T-helper 1 cell treated with Interleukin-12 subunit alpha and Interleukin-12 subunit beta and Interleukin-4 antibody, amounts not matched to agents 30 ng/mL and 1 ng/mL, for 36 hours (primary cell): ENCODE measurements at regions not wholly inside any gene's neighbourhood (a gene's known extent, or its start where the extent isn't known, plus 50 kb on each side); places are given as distances from the start of the nearest gene placed in this dataset.

Source experiments
- intact Hi-C: fragments of 100-400 bp; cut with micrococcal nuclease; formaldehyde crosslinking; loops from one replicate; pipeline ENCODE4 v1.15.1; 2024

GRCh38 chr11:130707217-130707616 lies 209.1 kb downstream of the SNX19 start:
- intact Hi-C loops = no loop called here

DNA sequence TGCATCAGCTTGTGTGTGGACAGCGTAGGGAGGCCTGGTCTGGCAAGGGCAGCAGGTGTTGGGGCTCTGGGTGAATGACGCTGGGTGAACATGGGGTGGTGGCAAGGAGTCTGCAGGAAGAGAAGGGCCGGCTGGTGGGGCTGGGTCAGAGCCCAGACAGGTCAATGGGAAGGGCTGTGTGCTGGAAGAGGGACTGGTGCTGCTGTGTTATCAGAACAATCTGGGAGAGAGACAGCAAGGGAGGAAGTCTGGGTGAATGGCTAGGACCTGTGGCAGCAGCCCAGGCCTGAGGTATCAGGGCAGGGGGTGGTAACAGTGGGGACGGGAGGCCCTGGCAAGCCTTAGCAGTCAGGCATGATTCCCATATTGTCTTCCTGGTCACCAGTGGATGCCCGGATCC lies 206.7 kb downstream of the SNX19 start:
- intact Hi-C loops = no loop called here

DNA sequence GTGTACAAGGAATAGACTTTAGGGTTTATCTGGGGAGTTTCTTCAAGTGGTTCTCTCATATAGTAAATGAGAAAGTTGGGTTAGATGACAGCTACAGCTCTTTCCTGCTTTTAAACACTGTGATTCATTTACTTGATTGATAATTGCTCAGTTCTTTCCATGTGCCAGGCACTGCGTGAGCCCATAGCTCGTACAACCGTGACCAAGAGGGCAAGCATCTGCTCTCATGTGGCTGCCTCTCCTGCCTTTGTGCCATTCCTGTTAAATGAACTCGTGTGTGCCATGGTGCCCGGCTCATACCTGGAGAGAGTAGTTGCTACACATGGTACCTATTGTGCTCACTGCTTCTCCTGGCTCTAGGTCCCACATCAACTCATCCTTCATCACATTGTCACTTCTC lies 206.3 kb downstream of the SNX19 start:
- intact Hi-C loops = no loop called here

DNA sequence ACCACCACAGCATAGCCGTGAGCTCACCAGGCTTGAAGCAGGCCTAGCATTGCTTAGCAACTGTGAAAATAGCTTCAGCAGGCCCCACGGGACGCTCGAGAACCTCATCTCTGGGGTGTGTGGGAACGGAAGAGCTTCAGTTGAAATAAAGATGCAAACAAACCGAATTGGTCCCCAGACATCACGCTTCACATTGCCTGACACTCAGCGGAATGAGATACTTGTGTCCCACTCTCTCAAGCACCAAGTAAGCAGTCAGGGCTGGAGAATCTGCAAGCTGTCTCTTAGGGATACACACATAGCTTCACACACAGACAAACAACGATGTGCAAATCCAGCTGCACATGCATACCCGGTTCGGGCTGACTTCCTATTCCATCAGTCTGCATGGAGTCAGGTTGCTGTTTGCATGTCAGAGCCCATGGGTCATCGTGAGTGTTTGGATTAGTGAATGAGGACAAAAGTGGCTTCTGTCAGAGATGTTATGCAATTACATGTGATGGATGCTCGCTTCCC lies 205.7 kb downstream of the SNX19 start:
- intact Hi-C loops = no loop called here

- intact Hi-C loops = no loop called here
Observed at GRCh38 chr11:130711193-130711592, 205.1 kb downstream of the SNX19 start.

DNA sequence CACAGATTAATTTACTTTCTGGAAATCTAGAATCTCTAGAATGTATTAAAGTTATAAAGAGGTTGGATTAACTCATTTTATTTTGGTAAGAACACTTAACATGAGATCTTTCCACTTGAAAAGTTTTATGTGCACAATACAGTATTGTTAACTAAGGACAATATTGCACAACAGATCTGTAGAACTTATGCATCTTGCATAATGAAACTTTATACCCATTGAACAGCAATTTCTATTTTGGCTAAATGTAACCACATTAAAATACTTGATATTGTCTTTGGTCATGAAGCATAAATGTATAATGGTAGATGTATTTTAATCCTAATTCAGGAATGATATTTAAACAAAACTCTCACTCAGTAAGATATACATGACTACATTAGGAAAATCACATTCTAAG lies 203.8 kb downstream of the SNX19 start:
- intact Hi-C loops = no loop called here

DNA sequence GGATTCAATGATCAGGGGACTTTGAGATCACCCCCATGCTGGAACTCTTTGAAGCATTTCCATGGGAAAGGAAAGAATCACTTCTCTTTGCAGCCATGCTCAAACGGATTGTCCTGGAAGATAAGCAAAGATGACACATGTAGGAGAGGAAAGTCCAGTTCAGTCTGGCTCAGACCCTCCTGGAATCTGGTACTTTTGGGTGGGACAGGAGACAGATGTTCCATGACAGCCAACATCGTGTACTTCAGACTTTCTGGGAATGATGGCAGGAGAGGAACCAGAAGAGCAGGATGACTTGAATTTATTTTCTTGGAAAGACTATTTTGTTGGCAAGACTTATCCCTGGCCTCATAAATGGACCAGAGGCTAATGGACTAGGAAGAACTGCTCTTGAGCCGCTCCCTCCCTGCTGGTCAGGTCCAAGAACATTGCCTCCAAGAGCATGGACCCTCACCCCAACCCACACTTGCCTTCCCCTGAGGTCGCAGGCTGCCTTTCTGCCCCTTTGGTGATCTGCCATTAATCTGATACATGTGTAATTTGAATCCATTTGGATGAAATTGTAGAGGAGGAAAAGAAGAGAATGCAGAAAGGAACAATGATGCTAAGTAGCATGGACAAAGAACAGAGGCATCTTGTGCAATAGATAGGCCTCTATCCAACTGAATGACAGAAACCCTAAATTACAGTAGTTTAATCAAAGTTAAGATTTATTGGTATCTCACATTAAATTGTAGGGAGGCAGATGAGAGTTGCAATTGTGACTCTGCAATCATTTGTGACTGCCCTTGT lies 201.0 kb downstream of the SNX19 start:
- intact Hi-C loops = no loop called here

DNA sequence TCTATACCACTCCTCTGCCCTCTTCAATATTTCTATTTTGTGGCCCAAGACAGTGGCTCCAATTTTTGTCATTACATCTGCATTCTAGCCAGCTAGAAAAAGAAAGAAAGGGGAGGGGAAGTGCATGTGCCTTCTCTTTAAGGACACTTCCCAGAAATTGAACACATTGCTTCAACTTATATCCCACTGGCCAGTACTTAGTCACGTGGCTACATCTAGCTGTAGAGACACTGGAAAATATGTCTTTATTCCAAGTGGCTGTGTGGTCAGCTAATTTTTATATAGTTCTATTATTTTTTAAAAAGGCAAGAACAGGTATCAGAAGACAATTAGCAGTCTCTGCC lies 200.4 kb downstream of the SNX19 start:
- intact Hi-C loops = no loop called here

DNA sequence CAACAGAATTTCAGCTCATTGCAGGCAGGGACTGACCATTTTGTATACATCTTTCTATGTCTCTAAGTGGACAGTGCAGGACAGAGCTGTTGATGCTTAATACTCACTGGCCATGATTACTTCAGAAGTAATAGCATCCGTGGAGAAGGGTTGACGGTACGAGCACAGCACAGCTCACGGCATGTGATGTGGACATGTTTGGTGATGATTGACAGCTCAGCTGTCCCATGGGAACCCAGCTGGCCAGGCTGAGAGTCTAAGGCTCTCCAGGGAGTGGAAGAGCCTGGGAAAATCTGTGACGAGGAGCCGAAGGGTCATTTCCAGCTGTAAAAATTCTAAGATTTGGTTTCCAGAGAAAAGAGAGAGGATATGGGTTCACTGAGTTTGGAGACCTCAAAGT lies 198.2 kb downstream of the SNX19 start:
- intact Hi-C loops = no loop called here

- intact Hi-C loops = no loop called here
Observed at GRCh38 chr11:130719220-130719915, 196.9 kb downstream of the SNX19 start.

GRCh38 chr11:130720232-130721022 lies 195.9 kb downstream of the SNX19 start:
- intact Hi-C loops = no loop called here

DNA sequence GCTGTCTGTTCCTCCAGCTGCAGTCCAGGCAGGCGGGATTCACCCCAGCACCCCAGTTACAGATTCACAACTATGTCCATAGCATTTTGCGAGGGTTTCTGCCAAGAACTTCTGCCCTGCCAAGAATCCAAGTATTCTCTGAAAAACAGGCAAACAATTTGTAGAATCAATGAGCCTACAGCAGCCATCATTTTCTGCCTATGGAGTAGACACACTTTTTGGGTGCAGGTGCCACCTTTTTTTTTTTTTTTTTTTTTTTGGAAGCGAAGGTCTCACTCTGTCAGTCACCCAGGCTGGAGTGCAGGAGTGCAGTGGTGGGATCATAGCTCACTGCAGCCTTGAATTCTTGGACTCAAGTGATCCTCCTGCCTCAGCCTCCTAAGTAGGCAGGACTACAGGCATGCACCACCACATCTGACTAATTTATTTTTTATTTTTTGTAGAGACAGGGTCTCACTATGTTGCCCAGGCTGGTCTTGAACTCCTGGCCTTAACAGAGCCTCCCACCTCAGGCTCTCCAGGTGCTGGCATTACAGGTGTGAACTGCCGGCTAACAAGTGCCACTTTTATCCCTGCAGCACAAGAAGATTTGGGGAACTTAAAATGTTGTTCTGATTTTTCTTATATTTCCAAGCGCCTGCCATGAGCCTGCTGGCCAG lies 195.1 kb downstream of the SNX19 start:
- intact Hi-C loops = no loop called here

GRCh38 chr11:130721736-130722135 lies 194.5 kb downstream of the SNX19 start:
- intact Hi-C loops = no loop called here

DNA sequence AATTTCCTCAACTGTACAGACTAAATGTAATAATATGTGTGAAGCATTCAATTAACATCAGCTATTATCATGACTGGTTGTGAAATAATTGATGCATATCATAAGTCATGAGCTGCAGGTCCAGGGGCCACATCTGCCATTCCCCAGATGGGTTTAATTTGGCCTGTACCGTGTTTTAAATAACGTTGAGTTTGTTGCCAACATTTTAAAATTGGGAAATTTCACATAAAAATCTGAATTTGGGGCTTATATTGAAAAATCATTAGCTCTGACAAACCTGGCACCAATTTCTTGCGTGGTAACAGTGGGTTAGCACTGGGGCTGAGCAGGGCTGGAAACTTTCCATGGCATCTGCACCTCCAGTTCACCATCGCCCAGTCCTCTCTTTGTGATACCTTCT lies 193.9 kb downstream of the SNX19 start:
- intact Hi-C loops = no loop called here

DNA sequence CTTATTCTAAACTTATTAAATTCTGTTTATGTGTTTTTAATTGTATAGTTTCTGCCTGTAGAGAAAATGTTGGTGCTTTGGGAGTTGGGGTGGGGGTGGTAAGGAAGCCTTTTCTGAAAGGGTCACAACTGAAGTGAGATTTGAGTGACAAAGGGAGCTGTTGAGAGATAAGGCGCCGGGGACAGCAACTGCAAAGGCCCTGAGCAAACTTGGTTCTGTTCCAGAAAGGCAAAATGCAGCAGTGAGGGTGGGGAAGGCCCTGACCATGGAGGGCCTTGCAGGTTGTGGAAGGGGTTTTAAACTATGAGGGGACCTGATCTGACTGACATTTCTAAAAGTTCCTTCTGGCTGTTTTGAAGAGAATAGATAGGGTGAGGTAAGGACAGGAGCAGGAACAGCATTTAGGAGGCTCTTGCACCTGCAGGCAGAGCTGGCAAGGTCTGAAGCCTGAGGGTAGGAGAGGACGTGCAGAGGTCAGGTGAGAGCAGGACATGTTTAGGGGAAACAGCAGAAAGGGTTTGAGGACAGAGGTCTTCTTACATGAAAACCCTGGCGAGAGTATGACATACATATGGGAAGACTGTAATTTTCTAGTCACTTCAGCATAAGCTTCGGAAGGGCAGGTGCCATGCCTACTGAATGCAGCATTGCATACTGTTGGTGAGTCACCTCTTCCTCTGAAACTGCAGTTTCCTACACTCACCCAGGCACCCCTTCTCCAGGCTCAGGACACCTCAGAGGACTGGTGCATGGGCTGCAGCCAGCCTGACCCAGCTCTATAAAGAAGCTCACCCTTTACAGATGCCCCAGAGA lies 190.7 kb downstream of the SNX19 start:
- intact Hi-C loops = no loop called here

DNA sequence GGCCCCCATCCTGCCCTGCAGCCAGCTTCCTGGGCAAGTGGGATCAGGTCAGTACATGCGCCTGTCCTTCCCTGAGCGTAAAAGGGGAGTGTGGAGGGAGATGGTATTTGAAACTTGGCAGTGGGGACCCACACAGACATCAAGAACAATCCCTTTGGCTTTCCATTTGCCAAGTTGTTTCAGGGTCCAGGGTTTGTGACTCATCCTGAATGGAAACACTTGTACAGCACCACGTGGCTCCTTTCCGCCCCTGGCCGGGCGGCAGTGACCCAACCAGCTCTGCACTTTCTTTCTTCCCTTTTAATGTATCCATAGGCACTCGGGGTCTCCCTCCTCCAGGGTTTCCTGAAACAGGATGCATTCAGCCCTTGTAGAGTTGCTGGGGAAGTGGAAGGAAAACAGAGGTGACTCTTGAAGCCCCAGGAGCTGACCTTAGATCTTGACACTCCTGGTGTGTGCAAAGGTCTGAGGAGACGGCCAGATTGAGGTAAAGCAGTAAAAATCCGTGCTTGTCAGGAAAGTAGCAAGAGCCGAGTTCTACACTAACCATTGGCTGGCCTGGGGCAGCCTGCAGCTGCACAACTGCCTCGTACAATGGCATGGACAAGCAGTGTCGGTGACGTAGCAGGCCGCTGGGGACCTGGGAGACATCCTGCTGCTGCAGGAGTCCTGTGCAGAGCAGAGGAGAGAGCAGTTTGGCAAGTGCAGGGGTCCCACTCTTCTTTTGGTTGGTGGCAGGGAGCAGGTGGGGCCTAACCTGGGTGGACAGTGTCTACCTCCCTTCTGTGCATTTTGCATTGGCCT lies 189.8 kb downstream of the SNX19 start:
- intact Hi-C loops = no loop called here

GRCh38 chr11:130727157-130728119 lies 188.8 kb downstream of the SNX19 start:
- intact Hi-C loops = no loop called here
